Hematopoietic multipotent progenitor cell treated with erythropoietin and hydrocortisone succinate and interleukin-3 and kit ligand, for 4 days (in vitro differentiated cells): ENCODE measurements at regions not wholly inside any gene's neighbourhood (a gene's known extent, or its start where the extent isn't known, plus 50 kb on each side); places are given as distances from the start of the nearest gene placed in this dataset.

Experiments used
- DNase-seq: peaks from one replicate; pipeline ENCODE4 v3.0.0-alpha.2; 2015

- no peak for DNase-seq
Observed at GRCh38 chr3:170751899-170752293, 118.1 kb downstream of the RPL22L1 start.

GRCh38 chr3:170751083-170751898 is 118.7 kb downstream of the RPL22L1 start:
- DNase-seq: no peak

GRCh38 chr3:170750478-170750830 is 119.5 kb downstream of the RPL22L1 start:
- no peak for DNase-seq

GRCh38 chr3:170749765-170750477 is 120.1 kb downstream of the RPL22L1 start:
- no peak for DNase-seq

- DNase-seq: no peak
Observed at GRCh38 chr3:170749185-170749584, 120.8 kb downstream of the RPL22L1 start.

GRCh38 chr3:170746175-170746942 is 123.6 kb downstream of the RPL22L1 start:
- no peak for DNase-seq

- DNase-seq: no peak
Observed at GRCh38 chr3:170745211-170745718, 124.7 kb downstream of the RPL22L1 start.

GRCh38 chr3:170741756-170742529 is 128.1 kb downstream of the RPL22L1 start:
- no peak for DNase-seq

GRCh38 chr3:170740726-170741591 is 129.0 kb downstream of the RPL22L1 start:
- no peak for DNase-seq

GRCh38 chr3:170740285-170740684 is 129.7 kb downstream of the RPL22L1 start:
- DNase-seq: no peak

- DNase-seq: no peak
Observed at GRCh38 chr3:170739410-170739809, 130.6 kb downstream of the RPL22L1 start.

GRCh38 chr3:170738766-170739165 is 131.2 kb downstream of the RPL22L1 start:
- DNase-seq: no peak

GRCh38 chr3:170737498-170738162 is 132.4 kb downstream of the RPL22L1 start:
- DNase-seq: no peak

GRCh38 chr3:170735821-170736220 is 134.2 kb downstream of the RPL22L1 start:
- DNase-seq: no peak

- no peak for DNase-seq
Observed at GRCh38 chr3:170734735-170735065, 135.3 kb downstream of the RPL22L1 start.

GRCh38 chr3:170734043-170734734 is 135.8 kb downstream of the RPL22L1 start:
- no peak for DNase-seq

- DNase-seq: no peak
Observed at GRCh38 chr3:170732660-170733245, 137.2 kb downstream of the RPL22L1 start.

- DNase-seq: no peak
Observed at GRCh38 chr3:170731281-170731680, 138.7 kb downstream of the RPL22L1 start.

- peak; percentile 67 for DNase-seq
Observed at GRCh38 chr3:170730071-170730812, 139.8 kb downstream of the RPL22L1 start.
